ENCODE measurements at regions not wholly inside any gene's neighbourhood (a gene's known extent, or its start where the extent isn't known, plus 50 kb on each side); places are given as distances from the start of the nearest gene placed in this dataset.

DNA sequence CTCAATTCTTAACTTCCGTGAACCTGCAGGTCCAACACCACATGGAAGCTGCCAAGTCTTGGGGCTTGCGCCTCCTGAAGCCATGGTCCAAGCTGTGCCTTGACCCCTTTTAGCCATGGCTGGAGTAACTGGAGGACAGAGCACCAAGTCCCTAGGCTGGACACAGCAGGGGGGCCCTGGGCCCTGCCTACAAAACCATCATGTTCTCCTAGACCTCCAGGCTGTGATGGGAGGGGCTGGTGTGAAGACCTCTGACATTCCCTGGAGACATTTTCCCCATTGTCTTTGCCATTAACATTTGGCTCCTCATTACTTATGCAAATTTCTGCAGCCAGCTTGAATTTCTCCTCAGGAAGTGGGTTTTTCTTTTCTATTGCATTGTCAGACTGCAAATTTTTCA, 570.1 kb downstream of the FSCB start:
- TF ChIP-seq CTCF (IDR thresholded peaks at IDR 0.05) (no peak), POLR2AphosphoS5 (IDR thresholded peaks at IDR 0.05; ENCODE audit: insufficient read depth in 1 of 2, low read depth in 1 of 2) (no peak), POLR2A (IDR thresholded peaks at IDR 0.05) (no peak)
